ENCODE measurements at regions not wholly inside any gene's neighbourhood (a gene's known extent, or its start where the extent isn't known, plus 50 kb on each side); places are given as distances from the start of the nearest gene placed in this dataset.

DNA sequence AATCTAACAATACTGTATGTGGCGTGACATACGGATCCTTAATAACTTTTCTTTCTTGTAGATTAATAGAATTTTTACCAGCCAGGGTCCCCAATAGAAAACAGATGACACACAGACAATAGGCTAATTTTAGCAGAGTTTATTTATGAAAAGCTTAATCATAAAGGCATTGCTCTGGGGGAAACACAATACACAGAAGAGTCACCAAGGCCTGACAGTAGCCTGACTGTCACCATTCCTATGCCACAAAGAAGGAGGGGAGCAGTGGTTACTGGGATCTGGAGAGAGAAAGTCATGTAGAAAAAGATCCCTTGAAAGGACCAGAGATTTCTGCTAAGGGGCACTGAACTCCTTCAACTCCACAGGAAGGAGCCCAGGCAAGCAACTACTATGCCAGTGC, 139.5 kb downstream of the METTL4 start:
- TF ChIP-seq, protein P1, sequence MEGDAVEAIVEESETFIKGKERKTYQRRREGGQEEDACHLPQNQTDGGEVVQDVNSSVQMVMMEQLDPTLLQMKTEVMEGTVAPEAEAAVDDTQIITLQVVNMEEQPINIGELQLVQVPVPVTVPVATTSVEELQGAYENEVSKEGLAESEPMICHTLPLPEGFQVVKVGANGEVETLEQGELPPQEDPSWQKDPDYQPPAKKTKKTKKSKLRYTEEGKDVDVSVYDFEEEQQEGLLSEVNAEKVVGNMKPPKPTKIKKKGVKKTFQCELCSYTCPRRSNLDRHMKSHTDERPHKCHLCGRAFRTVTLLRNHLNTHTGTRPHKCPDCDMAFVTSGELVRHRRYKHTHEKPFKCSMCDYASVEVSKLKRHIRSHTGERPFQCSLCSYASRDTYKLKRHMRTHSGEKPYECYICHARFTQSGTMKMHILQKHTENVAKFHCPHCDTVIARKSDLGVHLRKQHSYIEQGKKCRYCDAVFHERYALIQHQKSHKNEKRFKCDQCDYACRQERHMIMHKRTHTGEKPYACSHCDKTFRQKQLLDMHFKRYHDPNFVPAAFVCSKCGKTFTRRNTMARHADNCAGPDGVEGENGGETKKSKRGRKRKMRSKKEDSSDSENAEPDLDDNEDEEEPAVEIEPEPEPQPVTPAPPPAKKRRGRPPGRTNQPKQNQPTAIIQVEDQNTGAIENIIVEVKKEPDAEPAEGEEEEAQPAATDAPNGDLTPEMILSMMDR (IDR thresholded peaks at IDR 0.05; ENCODE audit: borderline replicate concordance, extremely low read depth, low read length, poor library complexity, severe bottlenecking), result no peak
- TF ChIP-seq EZH2 (IDR thresholded peaks at IDR 0.05; ENCODE audit: borderline replicate concordance, low read depth, low read length, severe bottlenecking), result no peak

Measured in DND-41 (cell line).